Mesothelial cell of epicardium (in vitro differentiated cells): ENCODE measurements at regions not wholly inside any gene's neighbourhood (a gene's known extent, or its start where the extent isn't known, plus 50 kb on each side); places are given as distances from the start of the nearest gene placed in this dataset.

Experiments used
- DNase-seq, 2 experiments: peaks; one replicate each; pipeline ENCODE4 v3.0.0; 2021; ENCODE audit warnings: low spot score in 2 of 2; ENCODE audit not compliant: unreplicated experiment in 2 of 2
- H3K27ac Mint-ChIP-seq: 2 replicates; pipeline ENCODE4 v1.8.0; 2021; ENCODE audit warnings: mixed read lengths
- H3K27me3 Mint-ChIP-seq: 2 replicates; pipeline ENCODE4 v1.8.0; 2021; ENCODE audit warnings: low read depth, mixed read lengths
- H3K36me3 Mint-ChIP-seq: 2 replicates; pipeline ENCODE4 v1.8.0; 2021; ENCODE audit warnings: mixed read lengths
- H3K4me1 Mint-ChIP-seq: 2 replicates; pipeline ENCODE4 v1.8.0; 2021; ENCODE audit warnings: mixed read lengths
- H3K4me3 Mint-ChIP-seq: 2 replicates; pipeline ENCODE4 v1.8.0; 2021; ENCODE audit warnings: mild to moderate bottlenecking, moderate library complexity, mixed read lengths
- H3K9me3 Mint-ChIP-seq: 2 replicates; pipeline ENCODE4 v1.8.0; 2021; ENCODE audit warnings: mixed read lengths
- TF ChIP-seq, protein P1 (sequence below): fragments of 200-600 bp; sonication (generic); IDR thresholded peaks from one replicate; pipeline ENCODE4 v1.5.0; 2021; ENCODE audit warnings: antibody characterized with exemption; ENCODE audit not compliant: unreplicated experiment

DNA sequence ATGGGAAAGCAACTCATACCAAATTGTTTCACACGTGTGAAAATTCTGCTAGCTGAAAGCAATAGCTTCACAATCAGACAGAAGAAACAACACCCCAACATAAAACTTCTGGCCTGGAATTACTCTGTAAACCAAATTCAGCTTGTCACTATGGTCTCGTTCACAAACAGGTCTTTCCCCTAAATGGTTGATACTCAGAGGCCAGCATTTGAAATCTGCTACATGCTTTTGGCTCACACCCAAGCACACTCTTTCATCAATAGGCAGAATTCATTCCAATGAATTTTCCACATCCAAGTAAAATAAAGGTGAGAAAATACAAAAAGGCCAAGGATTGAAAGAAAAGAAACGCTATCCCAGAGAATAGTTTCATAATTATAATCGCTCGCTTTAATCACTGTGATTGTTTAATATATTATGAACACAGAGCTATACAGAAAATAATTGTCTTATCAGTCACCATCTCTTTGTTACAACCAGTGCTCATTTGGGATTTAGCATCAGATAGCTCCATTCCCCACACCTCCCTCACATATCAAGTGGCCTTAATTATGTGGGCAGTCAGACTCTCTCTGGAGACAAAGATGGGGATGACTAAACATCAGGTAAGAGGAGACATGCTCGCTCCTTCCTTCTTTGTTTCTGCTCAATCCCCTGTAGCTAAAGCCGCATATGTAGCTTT, 503.8 kb upstream of the ARRDC4 start:
- DNase-seq: no peak
- Mint-ChIP-seq H3K4me3 (no peak overlapping the region), H3K27ac (no peak overlapping the region), H3K9me3 (no peaks in the 10 kb centered on the region), H3K4me1 (peaks cover 2% of the 10 kb centered on the region), H3K36me3 (no peaks in the 10 kb centered on the region), H3K27me3 (peaks cover 8% of the 10 kb centered on the region)
- TF ChIP-seq, protein P1, sequence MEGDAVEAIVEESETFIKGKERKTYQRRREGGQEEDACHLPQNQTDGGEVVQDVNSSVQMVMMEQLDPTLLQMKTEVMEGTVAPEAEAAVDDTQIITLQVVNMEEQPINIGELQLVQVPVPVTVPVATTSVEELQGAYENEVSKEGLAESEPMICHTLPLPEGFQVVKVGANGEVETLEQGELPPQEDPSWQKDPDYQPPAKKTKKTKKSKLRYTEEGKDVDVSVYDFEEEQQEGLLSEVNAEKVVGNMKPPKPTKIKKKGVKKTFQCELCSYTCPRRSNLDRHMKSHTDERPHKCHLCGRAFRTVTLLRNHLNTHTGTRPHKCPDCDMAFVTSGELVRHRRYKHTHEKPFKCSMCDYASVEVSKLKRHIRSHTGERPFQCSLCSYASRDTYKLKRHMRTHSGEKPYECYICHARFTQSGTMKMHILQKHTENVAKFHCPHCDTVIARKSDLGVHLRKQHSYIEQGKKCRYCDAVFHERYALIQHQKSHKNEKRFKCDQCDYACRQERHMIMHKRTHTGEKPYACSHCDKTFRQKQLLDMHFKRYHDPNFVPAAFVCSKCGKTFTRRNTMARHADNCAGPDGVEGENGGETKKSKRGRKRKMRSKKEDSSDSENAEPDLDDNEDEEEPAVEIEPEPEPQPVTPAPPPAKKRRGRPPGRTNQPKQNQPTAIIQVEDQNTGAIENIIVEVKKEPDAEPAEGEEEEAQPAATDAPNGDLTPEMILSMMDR: no peak

DNA sequence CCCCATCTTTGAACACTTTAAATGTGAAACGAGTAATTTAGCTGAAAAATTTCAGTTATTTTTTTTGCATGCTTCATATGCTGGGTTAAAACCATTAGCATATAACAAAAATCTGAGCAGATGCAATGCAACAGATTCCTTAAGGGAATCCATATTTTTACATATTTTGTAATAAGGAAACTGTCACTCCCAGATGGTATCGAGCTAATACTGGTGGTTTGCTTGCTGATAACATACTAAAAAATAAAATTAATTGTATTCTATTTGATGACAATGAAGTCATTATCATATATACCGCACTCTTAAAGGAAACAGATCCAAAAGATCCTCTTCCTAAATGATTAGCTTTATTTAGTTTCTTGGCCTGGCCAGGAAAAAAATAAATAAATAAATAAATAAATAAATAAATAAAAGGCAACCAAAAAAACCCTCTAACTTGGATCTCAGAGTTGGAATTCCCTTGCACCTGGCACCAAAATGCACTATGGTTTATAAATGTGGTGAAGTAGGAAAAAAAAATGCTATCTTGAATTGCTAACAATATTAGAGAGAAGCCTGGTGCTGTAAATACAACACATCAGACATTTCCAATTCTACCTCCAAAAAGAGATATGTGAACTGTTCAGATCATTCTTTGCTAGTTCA, 503.2 kb upstream of the ARRDC4 start:
- TF ChIP-seq, protein P1: no peak
- Mint-ChIP-seq H3K9me3 (no peaks in the 10 kb centered on the region), H3K4me1 (peaks cover 2% of the 10 kb centered on the region)

DNA sequence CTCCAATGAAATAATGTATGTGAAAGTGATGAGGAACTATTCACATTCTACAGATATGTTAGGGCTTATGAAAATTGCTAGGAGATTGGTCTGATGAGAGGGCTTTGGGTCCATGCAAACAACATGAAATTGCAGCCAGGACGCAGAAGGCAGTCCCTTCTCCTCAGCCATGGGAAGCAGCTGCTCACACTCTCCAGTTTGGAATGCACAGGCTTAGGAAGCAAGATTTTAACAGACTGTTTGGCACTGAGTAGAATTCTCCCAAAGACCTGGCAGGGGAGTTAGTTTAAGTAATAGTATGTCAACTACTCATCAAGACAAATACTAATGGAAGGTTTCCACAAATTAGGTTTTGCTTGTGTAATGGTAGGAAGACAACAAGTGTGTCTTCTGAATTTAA, 500.7 kb upstream of the ARRDC4 start:
- Mint-ChIP-seq H3K4me3 (no peak overlapping the region), H3K27me3 (peaks cover 21% of the 10 kb centered on the region), H3K9me3 (no peaks in the 10 kb centered on the region), H3K36me3 (no peaks in the 10 kb centered on the region), H3K4me1 (peaks cover 2% of the 10 kb centered on the region), H3K27ac (no peak overlapping the region)
- DNase-seq: no peak
- TF ChIP-seq, protein P1: no peak

More for the DNA sequence above, 503.2 kb upstream of the ARRDC4 start:
- DNase-seq: no peak
- H3K27me3 Mint-ChIP-seq: peaks cover 8% of the 10 kb centered on the region
- H3K27ac Mint-ChIP-seq: no peak overlapping the region
- no peak overlapping the region for H3K4me3 Mint-ChIP-seq
- no peaks in the 10 kb centered on the region for H3K36me3 Mint-ChIP-seq

DNA sequence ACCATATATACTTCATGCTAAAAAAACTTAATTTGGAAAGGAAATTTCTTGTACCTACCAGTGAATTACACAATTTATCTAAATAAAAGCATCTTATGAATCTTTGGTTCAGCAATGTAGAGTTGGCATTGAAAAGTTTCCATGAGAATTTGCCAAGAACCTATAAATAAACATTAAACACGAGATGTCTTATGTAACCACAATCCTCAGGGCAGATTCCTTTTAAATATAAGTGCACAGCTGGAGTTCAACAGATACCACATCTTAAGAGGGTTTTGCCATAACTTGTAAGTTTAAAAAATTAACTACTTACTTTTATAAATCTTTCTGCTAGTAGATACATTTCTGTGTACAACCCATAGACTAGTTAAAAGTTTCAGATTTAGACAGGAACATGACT, 499.3 kb upstream of the ARRDC4 start:
- H3K36me3 Mint-ChIP-seq: no peaks in the 10 kb centered on the region
- peaks cover 26% of the 10 kb centered on the region for H3K27me3 Mint-ChIP-seq
- TF ChIP-seq, protein P1: no peak
- peaks cover 2% of the 10 kb centered on the region for H3K4me1 Mint-ChIP-seq
- no peak for DNase-seq
- no peak overlapping the region for H3K27ac Mint-ChIP-seq
- no peak overlapping the region for H3K4me3 Mint-ChIP-seq
- H3K9me3 Mint-ChIP-seq: no peaks in the 10 kb centered on the region

DNA sequence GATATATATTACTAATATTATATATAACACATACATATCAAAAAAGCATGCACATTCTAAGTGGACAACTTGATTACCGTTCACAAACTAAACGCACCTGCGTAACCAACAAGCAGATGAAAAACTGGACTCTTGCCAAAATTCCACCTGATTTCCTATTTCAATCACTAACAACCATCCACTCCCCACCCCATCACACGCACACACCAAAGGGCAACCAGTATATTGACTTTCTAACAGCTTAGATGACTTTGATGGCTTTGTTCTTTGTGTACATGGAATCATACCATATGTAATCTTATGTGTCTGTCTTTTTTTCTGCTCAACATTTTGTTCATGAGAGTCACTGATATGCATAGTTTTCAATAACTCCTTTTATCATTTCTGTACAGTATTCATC, 496.8 kb upstream of the ARRDC4 start:
- TF ChIP-seq, protein P1: no peak
- H3K36me3 Mint-ChIP-seq: no peaks in the 10 kb centered on the region
- no peak for DNase-seq
- H3K9me3 Mint-ChIP-seq: no peaks in the 10 kb centered on the region
- H3K27ac Mint-ChIP-seq: no peak overlapping the region
- peaks cover 36% of the 10 kb centered on the region for H3K27me3 Mint-ChIP-seq
- H3K4me3 Mint-ChIP-seq: no peak overlapping the region
- H3K4me1 Mint-ChIP-seq: peaks cover 2% of the 10 kb centered on the region
